A673 (cell line): ENCODE measurements at regions not wholly inside any gene's neighbourhood (a gene's known extent, or its start where the extent isn't known, plus 50 kb on each side); places are given as distances from the start of the nearest gene placed in this dataset.

ENCODE experiments used
- BruUV-seq: library from RNA; stranded (reverse); fragments of 400-500 nt; replicated peaks from 2 replicates; lab custom pipeline; 2021; lab: Mats Ljungman, UMichigan
- CTCF ChIA-PET: fragments of 300-600 bp; sonication (Branson Sonifier 250); formaldehyde crosslinking; loops from one replicate; lab custom pipeline; 2022; ENCODE audit warnings: antibody characterized with exemption; lab: Charles Lee
- POLR2A ChIA-PET: fragments of 300-600 bp; sonication (Branson Sonifier 250); formaldehyde crosslinking; loops from one replicate; lab custom pipeline; 2022; ENCODE audit warnings: antibody characterized with exemption; ENCODE audit not compliant: low non-redundant PET; lab: Charles Lee
- DNase-seq: peaks from one replicate; pipeline ENCODE4 v3.0.0-alpha.2; 2015; ENCODE audit warnings: low spot score
- H3K27ac ChIP-seq: fragments of 200-600 bp; sonication (generic); 2 replicates; pipeline ENCODE4 v1.5.1; 2016; ENCODE audit warnings: mixed run types, low read depth, mild to moderate bottlenecking, mixed read lengths, antibody characterized with exemption, low read length; ENCODE audit not compliant: poor library complexity, severe bottlenecking
- H3K27me3 ChIP-seq: fragments of 200-600 bp; sonication (generic); replicated peaks from 2 replicates; pipeline ENCODE4 v1.6.1; 2017; ENCODE audit warnings: mixed run types, low read depth, mild to moderate bottlenecking, mixed read lengths, antibody characterized with exemption, low read length; ENCODE audit not compliant: insufficient read depth, poor library complexity
- H3K36me3 ChIP-seq: fragments of 200-600 bp; sonication (generic); 2 replicates; pipeline ENCODE4 v1.6.1; 2016; ENCODE audit warnings: mixed run types, mild to moderate bottlenecking, mixed read lengths, antibody characterized with exemption, low read length; ENCODE audit not compliant: insufficient read depth, poor library complexity, severe bottlenecking
- H3K4me1 ChIP-seq: fragments of 200-600 bp; sonication (generic); 2 replicates; pipeline ENCODE4 v1.6.1; 2017; ENCODE audit warnings: mixed run types, mild to moderate bottlenecking, mixed read lengths, antibody characterized with exemption, low read length; ENCODE audit not compliant: insufficient read depth, poor library complexity, severe bottlenecking
- H3K4me3 ChIP-seq: fragments of 200-600 bp; sonication (generic); 2 replicates; pipeline ENCODE4 v1.5.1; 2016; ENCODE audit warnings: low read depth, mixed run types, mild to moderate bottlenecking, mixed read lengths, low read length; ENCODE audit not compliant: poor library complexity, severe bottlenecking
- H3K9me3 ChIP-seq: fragments of 200-600 bp; sonication (generic); 2 replicates; pipeline ENCODE4 v1.6.1; 2016; ENCODE audit warnings: mixed run types, low read depth, mild to moderate bottlenecking, mixed read lengths, antibody characterized with exemption, low read length; ENCODE audit not compliant: poor library complexity, severe bottlenecking
- CTCF ChIP-seq: fragments of 300-800, 200-600 bp; sonication (generic); conservative IDR thresholded peaks from 2 replicates; pipeline ENCODE4 v1.5.1; 2017; ENCODE audit warnings: low read depth, mild to moderate bottlenecking, antibody characterized with exemption, low read length, moderate library complexity, mixed read lengths
- EZH2 ChIP-seq: fragments of 200-600 bp; sonication (generic); IDR thresholded peaks from 2 replicates; pipeline ENCODE4 v1.6.1; 2017; ENCODE audit warnings: borderline replicate concordance, low read depth, mild to moderate bottlenecking, mixed read lengths, antibody characterized with exemption, low read length; ENCODE audit not compliant: poor library complexity, severe bottlenecking
- intact Hi-C: fragments of 100-400 bp; cut with micrococcal nuclease; formaldehyde crosslinking; loops from one replicate; pipeline ENCODE4 v1.10.0; 2022; ENCODE audit not compliant: unreplicated experiment

- no TSS peak for BruUV-seq
- Histone ChIP-seq H3K27ac (no peak overlapping the region), H3K4me3 (no peak overlapping the region), H3K36me3 (no peaks in the 10 kb centered on the region), H3K9me3 (no peaks in the 10 kb centered on the region), H3K4me1 (no peaks in the 10 kb centered on the region), H3K27me3 (peaks cover 8% of the 10 kb centered on the region)
- no peak for DNase-seq
- POLR2A ChIA-PET: no interaction called here
- intact Hi-C loops: no loop called here
- CTCF ChIA-PET: no interaction called here
- no peak for TF ChIP-seq CTCF
- no peak for TF ChIP-seq EZH2
Observed at GRCh38 chr1:29673228-29673500, 436.8 kb downstream of the PTPRU start.

- H3K4me1 ChIP-seq: no peaks in the 10 kb centered on the region
- TF ChIP-seq CTCF (no peak), EZH2 (no peak)
- intact Hi-C loops: no loop called here
- no peaks in the 10 kb centered on the region for H3K36me3 ChIP-seq
- peaks cover 13% of the 10 kb centered on the region for H3K27me3 ChIP-seq
- H3K9me3 ChIP-seq: no peaks in the 10 kb centered on the region
- ChIA-PET POLR2A (no interaction called here), CTCF (no interaction called here)
- no peak overlapping the region for H3K27ac ChIP-seq
- BruUV-seq: no TSS peak
- no peak overlapping the region for H3K4me3 ChIP-seq
- DNase-seq: no peak
Observed at GRCh38 chr1:29672416-29673227, 436.3 kb downstream of the PTPRU start.

- CTCF ChIA-PET: no interaction called here
Observed at GRCh38 chr1:29671446-29672356, 435.4 kb downstream of the PTPRU start.

More at GRCh38 chr1:29671446-29672356, 435.4 kb downstream of the PTPRU start:
- Histone ChIP-seq H3K4me1 (no peaks in the 10 kb centered on the region), H3K4me3 (no peak overlapping the region), H3K27me3 (peaks cover 22% of the 10 kb centered on the region), H3K27ac (no peak overlapping the region), H3K9me3 (no peaks in the 10 kb centered on the region), H3K36me3 (no peaks in the 10 kb centered on the region)
- intact Hi-C loops: no loop called here
- no peak for TF ChIP-seq EZH2
- TF ChIP-seq CTCF: no peak
- no peak for DNase-seq
- POLR2A ChIA-PET: no interaction called here
- BruUV-seq: no TSS peak
